ENCODE measurements at regions not wholly inside any gene's neighbourhood (a gene's known extent, or its start where the extent isn't known, plus 50 kb on each side); places are given as distances from the start of the nearest gene placed in this dataset.
"Not testable (repeated sequence)": the region's sequence is repeated elsewhere in the genome, so short reads cannot be mapped to it uniquely, and the experiment has no call there.

DNA sequence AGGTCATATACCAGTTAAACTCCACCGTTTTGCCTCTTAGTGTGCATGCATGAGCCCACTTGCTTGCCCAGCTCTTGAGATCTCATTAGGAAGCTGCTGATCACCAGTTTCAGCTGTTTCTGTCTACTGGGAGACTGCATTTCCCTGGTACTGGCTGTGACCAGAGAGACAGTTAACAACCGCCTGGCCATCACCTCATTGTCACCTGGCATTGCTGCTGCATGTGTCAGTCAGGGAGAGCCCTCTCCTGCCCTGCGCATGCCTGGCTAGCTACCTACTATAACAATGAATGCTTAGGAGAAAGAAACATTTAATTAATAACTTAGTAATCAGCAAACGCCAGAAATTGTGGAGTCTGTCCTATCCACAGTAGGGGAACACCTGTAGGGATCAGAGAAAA is 265.8 kb upstream of the CYRIA start:
- TF ChIP-seq, protein P1, sequence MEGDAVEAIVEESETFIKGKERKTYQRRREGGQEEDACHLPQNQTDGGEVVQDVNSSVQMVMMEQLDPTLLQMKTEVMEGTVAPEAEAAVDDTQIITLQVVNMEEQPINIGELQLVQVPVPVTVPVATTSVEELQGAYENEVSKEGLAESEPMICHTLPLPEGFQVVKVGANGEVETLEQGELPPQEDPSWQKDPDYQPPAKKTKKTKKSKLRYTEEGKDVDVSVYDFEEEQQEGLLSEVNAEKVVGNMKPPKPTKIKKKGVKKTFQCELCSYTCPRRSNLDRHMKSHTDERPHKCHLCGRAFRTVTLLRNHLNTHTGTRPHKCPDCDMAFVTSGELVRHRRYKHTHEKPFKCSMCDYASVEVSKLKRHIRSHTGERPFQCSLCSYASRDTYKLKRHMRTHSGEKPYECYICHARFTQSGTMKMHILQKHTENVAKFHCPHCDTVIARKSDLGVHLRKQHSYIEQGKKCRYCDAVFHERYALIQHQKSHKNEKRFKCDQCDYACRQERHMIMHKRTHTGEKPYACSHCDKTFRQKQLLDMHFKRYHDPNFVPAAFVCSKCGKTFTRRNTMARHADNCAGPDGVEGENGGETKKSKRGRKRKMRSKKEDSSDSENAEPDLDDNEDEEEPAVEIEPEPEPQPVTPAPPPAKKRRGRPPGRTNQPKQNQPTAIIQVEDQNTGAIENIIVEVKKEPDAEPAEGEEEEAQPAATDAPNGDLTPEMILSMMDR (IDR thresholded peaks at IDR 0.05) = no peak
- H3K4me1 Mint-ChIP-seq (ENCODE audit: unreplicated experiment) = no peaks in the 10 kb centered on the region
- H3K27me3 Mint-ChIP-seq (ENCODE audit: unreplicated experiment) = no peaks in the 10 kb centered on the region
- H3K27ac Mint-ChIP-seq (ENCODE audit: unreplicated experiment) = no peak overlapping the region
- no peaks in the 10 kb centered on the region for H3K36me3 Mint-ChIP-seq (ENCODE audit: unreplicated experiment)
- no peak overlapping the region for H3K4me3 Mint-ChIP-seq (ENCODE audit: unreplicated experiment)
- H3K9me3 Mint-ChIP-seq (ENCODE audit: unreplicated experiment) = no peaks in the 10 kb centered on the region
- no peak for DNase-seq (ENCODE audit: extremely low spot score, unreplicated experiment)

DNA sequence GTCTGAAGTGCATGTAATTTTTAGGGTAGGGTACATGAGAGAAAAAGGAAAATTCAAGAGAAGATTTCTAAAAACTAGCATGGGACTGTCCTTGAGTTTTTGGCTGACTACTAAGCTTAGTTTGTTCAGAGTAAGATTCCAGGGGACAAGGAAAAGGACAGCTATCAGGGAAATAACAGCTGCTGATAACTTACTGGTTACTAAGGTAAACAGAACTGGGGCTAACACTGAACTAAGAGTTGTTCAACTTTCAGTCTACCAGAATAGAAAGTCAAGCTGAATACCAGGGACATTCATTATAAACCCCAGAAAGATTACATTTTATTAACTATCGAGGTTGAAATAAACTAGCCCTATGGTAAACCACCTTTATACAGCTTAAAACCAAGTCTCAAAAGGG is 261.8 kb upstream of the CYRIA start:
- peaks cover 9% of the 10 kb centered on the region for H3K9me3 Mint-ChIP-seq (ENCODE audit: unreplicated experiment)
- no peaks in the 10 kb centered on the region for H3K4me1 Mint-ChIP-seq (ENCODE audit: unreplicated experiment)
- no peak overlapping the region for H3K4me3 Mint-ChIP-seq (ENCODE audit: unreplicated experiment)
- no peaks in the 10 kb centered on the region for H3K27me3 Mint-ChIP-seq (ENCODE audit: unreplicated experiment)
- DNase-seq (ENCODE audit: extremely low spot score, unreplicated experiment) = no peak
- TF ChIP-seq, protein P1 (IDR thresholded peaks at IDR 0.05) = no peak
- no peak overlapping the region for H3K27ac Mint-ChIP-seq (ENCODE audit: unreplicated experiment)
- H3K36me3 Mint-ChIP-seq (ENCODE audit: unreplicated experiment) = no peaks in the 10 kb centered on the region

DNA sequence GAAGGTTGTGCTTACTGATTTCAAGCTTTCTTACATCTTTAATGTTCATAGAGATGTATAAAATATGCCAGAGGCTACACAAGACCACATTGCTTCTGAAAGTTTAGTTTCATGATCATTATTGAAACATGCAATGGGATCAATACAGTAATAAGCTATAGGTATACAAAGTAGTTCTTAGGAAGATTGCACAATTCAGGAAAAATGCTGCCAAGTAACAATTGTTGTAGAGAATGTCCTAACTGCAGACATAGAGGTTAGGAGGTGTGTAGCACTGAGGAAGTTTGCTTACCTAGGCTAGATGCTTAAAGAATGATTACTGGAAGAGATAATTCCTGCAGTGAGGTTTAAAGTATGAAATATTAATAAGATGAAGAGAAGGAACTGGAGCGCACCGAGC is 259.5 kb upstream of the CYRIA start:
- H3K27ac Mint-ChIP-seq (ENCODE audit: unreplicated experiment) = no peak overlapping the region
- H3K4me3 Mint-ChIP-seq (ENCODE audit: unreplicated experiment) = no peak overlapping the region
- no peak for DNase-seq (ENCODE audit: extremely low spot score, unreplicated experiment)
- H3K9me3 Mint-ChIP-seq (ENCODE audit: unreplicated experiment) = peaks cover 9% of the 10 kb centered on the region
- no peaks in the 10 kb centered on the region for H3K4me1 Mint-ChIP-seq (ENCODE audit: unreplicated experiment)
- TF ChIP-seq, protein P1 (IDR thresholded peaks at IDR 0.05) = no peak
- H3K36me3 Mint-ChIP-seq (ENCODE audit: unreplicated experiment) = no peaks in the 10 kb centered on the region
- H3K27me3 Mint-ChIP-seq (ENCODE audit: unreplicated experiment) = no peaks in the 10 kb centered on the region

DNA sequence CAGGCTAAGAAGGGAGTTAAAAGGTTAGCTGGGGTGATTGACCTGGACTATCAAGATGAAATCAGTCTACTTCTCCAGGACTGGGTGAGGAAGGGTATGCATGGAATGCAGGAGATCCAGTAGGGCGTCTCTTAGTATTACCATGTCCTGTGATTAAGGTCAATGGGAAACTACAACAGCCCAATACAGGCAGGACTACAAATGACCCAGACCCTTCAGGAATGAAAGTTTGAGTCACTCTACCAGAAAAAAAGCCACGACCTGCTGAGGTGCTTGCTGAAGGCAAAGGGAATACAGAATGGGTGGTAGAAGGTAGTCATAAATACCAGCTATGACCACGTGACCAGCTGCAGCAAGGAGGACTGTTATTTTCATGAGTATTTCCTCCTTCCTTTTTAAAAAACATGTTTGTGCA is 249.7 kb upstream of the CYRIA start:
- H3K36me3 Mint-ChIP-seq (ENCODE audit: unreplicated experiment); H3K4me1 Mint-ChIP-seq (ENCODE audit: unreplicated experiment); H3K4me3 Mint-ChIP-seq (ENCODE audit: unreplicated experiment); DNase-seq (ENCODE audit: extremely low spot score, unreplicated experiment); H3K27ac Mint-ChIP-seq (ENCODE audit: unreplicated experiment); H3K9me3 Mint-ChIP-seq (ENCODE audit: unreplicated experiment); H3K27me3 Mint-ChIP-seq (ENCODE audit: unreplicated experiment): not testable (repeated sequence)

DNA sequence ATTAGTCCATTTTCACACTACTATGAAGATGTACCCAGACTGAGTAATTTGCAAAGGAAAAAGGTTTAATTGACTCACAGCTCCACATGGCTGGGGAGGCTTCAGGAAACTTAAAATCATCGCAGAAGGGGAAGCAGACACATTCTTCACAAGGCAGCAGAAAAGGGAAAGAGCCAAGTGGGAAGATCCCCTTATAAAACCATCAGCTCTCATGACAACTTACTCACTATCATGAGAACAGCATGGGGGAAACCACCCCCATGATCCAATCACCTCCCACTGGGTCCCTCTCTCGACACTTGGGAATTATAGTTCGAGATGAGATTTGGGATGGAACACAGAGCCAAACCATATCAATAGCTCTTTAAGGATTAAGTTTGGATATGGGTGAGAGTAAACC is 246.1 kb upstream of the CYRIA start:
- Mint-ChIP-seq H3K4me1 (ENCODE audit: unreplicated experiment) (no peaks in the 10 kb centered on the region), H3K27ac (ENCODE audit: unreplicated experiment) (no peak overlapping the region), H3K36me3 (ENCODE audit: unreplicated experiment) (no peaks in the 10 kb centered on the region), H3K4me3 (ENCODE audit: unreplicated experiment) (no peak overlapping the region), H3K27me3 (ENCODE audit: unreplicated experiment) (no peaks in the 10 kb centered on the region), H3K9me3 (ENCODE audit: unreplicated experiment) (peaks cover 15% of the 10 kb centered on the region)
- no peak for DNase-seq (ENCODE audit: extremely low spot score, unreplicated experiment)
- TF ChIP-seq, protein P1 (IDR thresholded peaks at IDR 0.05) = no peak

DNA sequence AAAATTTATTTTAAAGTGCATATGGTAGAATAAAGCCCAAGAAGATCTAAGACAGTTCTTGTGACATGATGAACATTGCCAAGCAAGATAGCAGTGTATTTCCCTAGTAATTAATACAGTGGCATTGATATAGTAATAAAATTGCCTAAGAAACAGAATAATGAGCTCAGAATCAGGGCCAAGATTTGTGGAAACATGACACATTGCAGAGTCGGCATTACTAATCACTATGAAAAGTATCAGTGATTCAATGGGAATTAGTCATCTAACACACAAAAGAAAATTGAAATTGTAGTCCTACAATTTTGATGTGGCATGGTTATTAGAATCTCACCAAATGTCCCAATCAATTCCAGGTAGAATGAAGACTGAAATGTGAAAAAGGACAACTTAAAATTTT is 243.0 kb upstream of the CYRIA start:
- no peak for DNase-seq (ENCODE audit: extremely low spot score, unreplicated experiment)
- Mint-ChIP-seq H3K4me1 (ENCODE audit: unreplicated experiment) (no peaks in the 10 kb centered on the region), H3K27ac (ENCODE audit: unreplicated experiment) (no peak overlapping the region), H3K9me3 (ENCODE audit: unreplicated experiment) (peaks cover 30% of the 10 kb centered on the region), H3K4me3 (ENCODE audit: unreplicated experiment) (no peak overlapping the region), H3K36me3 (ENCODE audit: unreplicated experiment) (no peaks in the 10 kb centered on the region), H3K27me3 (ENCODE audit: unreplicated experiment) (no peaks in the 10 kb centered on the region)
- TF ChIP-seq, protein P1 (IDR thresholded peaks at IDR 0.05) = no peak

Data from osteocyte (in vitro differentiated cells).